HG02943 (cell line): ENCODE measurements at regions not wholly inside any gene's neighbourhood (a gene's known extent, or its start where the extent isn't known, plus 50 kb on each side); places are given as distances from the start of the nearest gene placed in this dataset.

Source experiments
- ATAC-seq: cut with Tn5 transposase; IDR thresholded peaks from one replicate; pipeline ENCODE4 v1.9.1; 2021; ENCODE audit warnings: mild to moderate bottlenecking, low read depth, moderate library complexity; ENCODE audit not compliant: unreplicated experiment

GRCh38 chr22:47332246-47332980 lies 570.0 kb downstream of the TBC1D22A start:
- no peak for ATAC-seq

- ATAC-seq = no peak
Measured at GRCh38 chr22:47331750-47332149, 569.3 kb downstream of the TBC1D22A start.

GRCh38 chr22:47329727-47330650 lies 567.5 kb downstream of the TBC1D22A start:
- no peak for ATAC-seq

GRCh38 chr22:47328550-47329243 lies 566.2 kb downstream of the TBC1D22A start:
- ATAC-seq = no peak

DNA sequence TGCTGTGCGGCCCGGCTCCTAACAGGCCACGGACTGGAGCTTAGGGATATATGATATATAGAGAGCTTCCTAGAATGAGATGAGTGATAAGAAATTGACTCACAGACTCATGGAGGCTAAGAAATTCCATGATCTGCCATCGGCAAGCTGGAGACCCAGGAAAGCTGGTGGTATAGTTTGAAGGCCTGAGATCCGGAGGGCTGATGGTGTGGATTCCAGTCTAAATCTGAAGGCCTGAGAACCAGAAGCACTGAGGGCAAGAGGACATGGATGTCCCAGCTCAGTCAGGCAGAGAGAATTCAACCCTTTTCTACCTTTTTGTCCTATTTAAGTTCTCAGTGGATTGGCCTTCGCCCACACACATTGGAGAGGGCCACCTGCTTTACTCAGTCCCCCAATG lies 564.8 kb downstream of the TBC1D22A start:
- ATAC-seq = no peak

- ATAC-seq = no peak
Measured at GRCh38 chr22:47325249-47325648, 562.8 kb downstream of the TBC1D22A start.

GRCh38 chr22:47324435-47324990 lies 562.1 kb downstream of the TBC1D22A start:
- no peak for ATAC-seq

DNA sequence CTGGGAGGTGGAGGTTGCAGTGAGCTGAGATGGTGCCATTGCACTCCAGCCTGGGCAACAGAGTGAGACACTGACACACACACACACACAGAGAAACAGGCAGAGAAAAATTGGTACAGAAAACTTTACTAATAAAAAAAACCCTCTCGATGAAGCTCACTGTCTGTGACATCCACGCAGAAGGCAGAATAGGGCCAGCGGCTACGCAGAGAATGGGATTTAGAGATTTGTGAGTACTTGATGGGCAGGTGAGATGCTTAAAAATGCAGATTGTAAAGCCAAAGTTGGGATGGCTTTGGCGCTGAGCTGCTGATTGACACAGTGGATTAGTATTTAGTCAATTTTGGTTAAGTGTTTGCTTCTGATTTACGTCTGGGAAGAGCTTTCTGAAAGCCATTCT lies 561.1 kb downstream of the TBC1D22A start:
- no peak for ATAC-seq

DNA sequence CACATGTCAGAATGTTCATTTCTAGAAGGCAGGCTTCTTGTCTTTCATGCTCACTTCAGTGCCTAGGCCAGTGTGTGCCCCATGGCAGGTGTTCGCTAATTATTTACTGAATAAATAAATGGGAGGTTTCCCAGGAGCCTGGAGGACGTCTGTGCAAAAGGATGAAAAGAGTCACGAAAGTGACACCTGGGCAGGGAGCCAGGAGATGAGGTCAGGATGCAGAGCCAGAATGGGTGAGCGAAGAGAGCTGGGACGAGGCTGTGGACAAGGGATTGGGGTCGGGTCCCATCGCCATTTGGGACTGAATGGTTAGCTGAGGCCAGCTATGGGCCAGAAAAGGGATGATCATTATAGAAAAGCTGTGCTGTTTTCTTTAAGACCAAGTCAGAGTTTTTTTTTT lies 560.4 kb downstream of the TBC1D22A start:
- ATAC-seq = no peak

- ATAC-seq = no peak
Measured at GRCh38 chr22:47320560-47320959, 558.1 kb downstream of the TBC1D22A start.

DNA sequence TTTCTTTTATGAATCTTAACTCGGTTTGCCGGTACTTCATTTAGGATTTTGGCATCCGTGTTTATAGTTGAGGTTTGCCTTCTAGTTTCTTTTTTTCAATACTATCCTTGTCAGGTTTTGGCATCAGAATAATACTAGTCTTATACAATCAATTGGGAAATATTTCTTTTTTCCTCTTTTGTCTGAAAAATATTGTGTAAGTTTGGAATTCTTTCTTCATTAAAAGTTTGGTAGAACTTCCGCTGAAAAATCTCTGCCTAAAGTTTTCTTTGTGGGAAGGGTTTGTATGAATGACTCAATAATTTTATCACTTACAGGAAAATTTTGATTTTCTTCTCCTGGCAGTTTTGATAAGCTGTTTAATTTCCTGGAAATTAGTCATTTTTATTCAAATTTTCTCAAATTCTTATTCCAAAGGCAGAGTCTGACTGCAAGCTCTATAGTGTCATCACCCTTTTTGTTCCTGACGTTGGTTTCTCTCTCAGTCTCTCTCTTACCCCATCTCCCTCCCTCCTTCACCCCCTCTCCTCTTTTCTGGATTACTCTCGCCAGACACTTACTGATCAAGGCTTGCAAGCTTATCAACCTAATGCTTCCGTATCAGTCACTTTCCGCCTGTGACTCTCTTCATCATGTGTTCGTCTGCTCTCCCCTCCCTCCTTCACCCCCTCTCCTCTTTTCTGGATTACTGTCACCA lies 555.7 kb downstream of the TBC1D22A start:
- no peak for ATAC-seq

GRCh38 chr22:47315862-47316419 lies 553.5 kb downstream of the TBC1D22A start:
- ATAC-seq = no peak

DNA sequence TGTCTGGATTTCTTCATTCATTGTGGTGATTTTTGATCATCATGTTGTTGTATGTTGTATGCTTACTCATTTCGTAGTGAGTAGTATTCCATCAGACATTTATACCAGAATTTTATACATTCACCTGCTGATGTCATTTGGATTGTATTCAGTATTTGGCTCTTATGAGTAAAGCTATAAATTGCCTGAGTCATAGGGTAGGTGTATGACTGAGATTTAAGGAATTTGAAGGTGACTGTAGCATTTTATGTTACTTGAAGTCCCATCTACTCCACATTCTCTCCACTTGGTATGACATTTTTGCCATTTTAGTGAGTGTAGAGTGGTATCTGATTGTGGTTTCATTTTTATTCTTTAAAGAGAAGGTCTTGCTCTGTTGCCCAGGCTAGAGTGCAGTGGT lies 548.2 kb downstream of the TBC1D22A start:
- ATAC-seq = no peak

DNA sequence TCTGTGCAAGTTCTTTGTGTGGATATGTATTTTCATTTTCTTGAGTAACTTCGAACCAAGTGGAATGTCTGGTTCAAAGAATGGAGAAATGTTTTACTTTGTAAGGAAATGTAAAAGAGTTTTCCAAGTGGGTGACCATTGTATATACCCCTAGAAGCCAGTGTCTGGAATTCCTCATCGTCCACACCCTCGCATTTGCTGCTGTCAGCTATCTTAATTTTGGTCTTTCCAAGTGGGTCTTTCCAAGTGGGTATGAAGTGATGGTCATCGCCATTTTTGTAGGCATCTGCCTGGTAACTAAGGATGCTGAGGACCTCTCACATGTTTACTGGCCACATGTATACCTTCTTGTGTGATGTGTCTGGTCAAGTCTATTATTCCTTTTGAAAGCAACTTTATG lies 547.5 kb downstream of the TBC1D22A start:
- no peak for ATAC-seq

DNA sequence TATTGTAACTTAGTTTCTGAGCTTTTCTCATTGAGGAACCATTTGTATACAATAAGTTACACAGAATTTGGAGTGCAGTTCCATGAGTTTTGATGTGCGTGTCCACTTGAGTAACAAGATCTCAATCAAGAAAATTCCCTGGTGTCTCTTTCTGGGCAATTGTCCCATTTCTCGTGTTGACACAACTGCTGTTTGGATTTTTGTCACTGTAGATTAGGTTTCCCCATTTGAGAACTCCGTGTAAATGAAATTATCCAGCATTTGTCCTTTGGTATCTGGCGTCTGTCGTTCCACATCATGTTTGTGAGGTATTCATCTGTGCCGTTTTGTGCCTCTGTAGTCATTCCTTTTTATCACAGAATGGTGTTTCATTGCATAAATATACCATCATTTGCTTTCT lies 547.0 kb downstream of the TBC1D22A start:
- ATAC-seq = no peak

DNA sequence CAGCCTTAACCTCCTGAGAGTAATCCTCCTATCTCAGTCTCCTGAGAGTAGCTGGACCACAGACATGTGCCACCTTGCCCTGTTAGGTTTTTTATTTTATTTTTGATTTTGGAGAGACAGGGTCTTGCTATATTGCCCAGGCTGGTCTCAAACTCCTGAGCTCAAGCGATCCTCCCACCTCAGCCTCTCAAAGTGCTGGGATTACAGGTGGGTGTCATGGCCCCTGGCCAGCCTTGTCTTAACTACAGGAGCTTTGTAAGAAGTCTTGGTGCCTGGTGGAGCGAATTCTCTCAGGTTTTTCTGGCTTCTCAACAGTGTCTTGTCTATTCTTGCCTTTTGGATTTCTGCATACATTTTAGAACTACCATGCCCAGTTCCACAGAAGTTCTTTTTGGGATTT lies 546.4 kb downstream of the TBC1D22A start:
- ATAC-seq = no peak

DNA sequence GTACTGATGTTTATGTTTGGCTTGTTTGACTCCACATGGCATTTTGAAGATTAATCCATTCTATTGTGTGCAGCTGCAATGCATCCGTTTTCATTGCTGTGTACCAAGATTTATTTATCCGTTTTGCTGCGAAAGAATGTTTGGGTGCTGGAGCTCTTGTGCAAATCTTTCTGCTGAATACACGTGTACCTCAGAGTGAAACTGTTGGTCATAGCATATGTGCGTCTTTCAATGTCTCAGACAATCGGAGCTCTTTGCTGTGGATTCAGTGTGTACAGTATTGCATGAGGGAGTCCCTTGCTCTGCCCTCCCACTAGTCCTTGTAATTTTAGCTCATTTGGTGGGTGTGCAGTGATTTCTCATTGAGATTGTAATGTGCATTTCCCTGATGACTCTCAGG lies 545.4 kb downstream of the TBC1D22A start:
- no peak for ATAC-seq

- no peak for ATAC-seq
Measured at GRCh38 chr22:47307326-47307725, 544.9 kb downstream of the TBC1D22A start.

GRCh38 chr22:47304854-47305253 lies 542.4 kb downstream of the TBC1D22A start:
- no peak for ATAC-seq
